MM.1S (cell line): ENCODE measurements at regions not wholly inside any gene's neighbourhood (a gene's known extent, or its start where the extent isn't known, plus 50 kb on each side); places are given as distances from the start of the nearest gene placed in this dataset.

Experiments used
- EZH2 ChIP-seq: fragments of 300-600 bp; sonication (generic); optimal IDR thresholded peaks from 2 replicates; pipeline ENCODE3; 2017; ENCODE audit warnings: low read depth, mild to moderate bottlenecking, antibody characterized with exemption, low read length, mixed read lengths
- EZH2phosphoT487 ChIP-seq: fragments of 300-600 bp; sonication (generic); IDR thresholded peaks from 2 replicates; pipeline ENCODE4 v1.6.1; 2018; ENCODE audit warnings: antibody characterized with exemption, low read length
- TF ChIP-seq, protein P1 (sequence below): fragments of 300-600 bp; sonication (generic); IDR thresholded peaks from 2 replicates; pipeline ENCODE4 v1.5.1; 2016; ENCODE audit warnings: antibody characterized with exemption, low read length, mixed read lengths

GRCh38 chr6:62613928-62614327, 327.9 kb upstream of the KHDRBS2 start:
- TF ChIP-seq, protein P1, sequence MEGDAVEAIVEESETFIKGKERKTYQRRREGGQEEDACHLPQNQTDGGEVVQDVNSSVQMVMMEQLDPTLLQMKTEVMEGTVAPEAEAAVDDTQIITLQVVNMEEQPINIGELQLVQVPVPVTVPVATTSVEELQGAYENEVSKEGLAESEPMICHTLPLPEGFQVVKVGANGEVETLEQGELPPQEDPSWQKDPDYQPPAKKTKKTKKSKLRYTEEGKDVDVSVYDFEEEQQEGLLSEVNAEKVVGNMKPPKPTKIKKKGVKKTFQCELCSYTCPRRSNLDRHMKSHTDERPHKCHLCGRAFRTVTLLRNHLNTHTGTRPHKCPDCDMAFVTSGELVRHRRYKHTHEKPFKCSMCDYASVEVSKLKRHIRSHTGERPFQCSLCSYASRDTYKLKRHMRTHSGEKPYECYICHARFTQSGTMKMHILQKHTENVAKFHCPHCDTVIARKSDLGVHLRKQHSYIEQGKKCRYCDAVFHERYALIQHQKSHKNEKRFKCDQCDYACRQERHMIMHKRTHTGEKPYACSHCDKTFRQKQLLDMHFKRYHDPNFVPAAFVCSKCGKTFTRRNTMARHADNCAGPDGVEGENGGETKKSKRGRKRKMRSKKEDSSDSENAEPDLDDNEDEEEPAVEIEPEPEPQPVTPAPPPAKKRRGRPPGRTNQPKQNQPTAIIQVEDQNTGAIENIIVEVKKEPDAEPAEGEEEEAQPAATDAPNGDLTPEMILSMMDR = no peak
- no peak for TF ChIP-seq EZH2phosphoT487
- TF ChIP-seq EZH2 = no peak
